ENCODE measurements at regions not wholly inside any gene's neighbourhood (a gene's known extent, or its start where the extent isn't known, plus 50 kb on each side); places are given as distances from the start of the nearest gene placed in this dataset.

DNA sequence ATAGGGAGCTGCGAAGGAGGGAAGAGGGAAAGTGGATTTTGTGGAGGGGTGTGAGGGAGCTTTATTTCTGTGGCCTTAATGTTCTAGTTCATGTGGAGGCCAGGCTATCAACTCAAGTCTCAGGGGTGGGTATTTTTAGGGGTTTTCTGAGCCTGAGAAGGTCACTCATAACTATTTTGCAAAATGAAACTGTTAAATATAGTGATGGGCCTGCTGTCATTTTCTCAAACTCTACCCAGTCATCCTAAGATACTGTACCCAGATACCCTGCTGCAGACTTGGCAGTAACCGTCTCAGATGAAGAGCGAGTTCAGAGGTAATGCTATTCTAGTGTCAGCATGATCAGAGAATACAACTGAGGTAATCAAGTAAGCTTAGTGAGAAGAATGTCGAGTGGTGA lies 545.0 kb upstream of the TBL1XR1 start:
- H3K9me3 ChIP-seq (ENCODE audit: control insufficient read depth in 1 of 2, insufficient read depth in 1 of 2, low read length in 2 of 2): no peaks in the 10 kb centered on the region
- intact Hi-C loops (cut with DNase I, micrococcal nuclease): no loop called here
- Mint-ChIP-seq H3K9me3 (no peaks in the 10 kb centered on the region), H3K27me3 (no peaks in the 10 kb centered on the region), H3K4me3 (no peak overlapping the region), H3K4me1 (ENCODE audit: low read depth) (no peaks in the 10 kb centered on the region), H3K27ac (no peak overlapping the region), H3K36me3 (ENCODE audit: low read depth) (no peaks in the 10 kb centered on the region)
- no peak overlapping the region for H3K27ac ChIP-seq (ENCODE audit: low read depth in 1 of 2, low read length in 2 of 2)
- no peak overlapping the region for H3K4me3 ChIP-seq (ENCODE audit: low read length)
- ChIA-PET CTCF (interaction anchor here (1.3 kb wide), 1 partner anchor 20 kb away, joined by 3 read pairs; no protein-coding TSS in a partner anchor), POLR2A (interaction anchor here (1.2 kb wide), 1 partner anchor 11 kb away, joined by 3 read pairs; no protein-coding TSS in a partner anchor)
- H3K36me3 ChIP-seq (ENCODE audit: insufficient read depth, low read length): no peaks in the 10 kb centered on the region
- no peak for ATAC-seq (ENCODE audit: poor library complexity)
- TF ChIP-seq, protein P1, sequence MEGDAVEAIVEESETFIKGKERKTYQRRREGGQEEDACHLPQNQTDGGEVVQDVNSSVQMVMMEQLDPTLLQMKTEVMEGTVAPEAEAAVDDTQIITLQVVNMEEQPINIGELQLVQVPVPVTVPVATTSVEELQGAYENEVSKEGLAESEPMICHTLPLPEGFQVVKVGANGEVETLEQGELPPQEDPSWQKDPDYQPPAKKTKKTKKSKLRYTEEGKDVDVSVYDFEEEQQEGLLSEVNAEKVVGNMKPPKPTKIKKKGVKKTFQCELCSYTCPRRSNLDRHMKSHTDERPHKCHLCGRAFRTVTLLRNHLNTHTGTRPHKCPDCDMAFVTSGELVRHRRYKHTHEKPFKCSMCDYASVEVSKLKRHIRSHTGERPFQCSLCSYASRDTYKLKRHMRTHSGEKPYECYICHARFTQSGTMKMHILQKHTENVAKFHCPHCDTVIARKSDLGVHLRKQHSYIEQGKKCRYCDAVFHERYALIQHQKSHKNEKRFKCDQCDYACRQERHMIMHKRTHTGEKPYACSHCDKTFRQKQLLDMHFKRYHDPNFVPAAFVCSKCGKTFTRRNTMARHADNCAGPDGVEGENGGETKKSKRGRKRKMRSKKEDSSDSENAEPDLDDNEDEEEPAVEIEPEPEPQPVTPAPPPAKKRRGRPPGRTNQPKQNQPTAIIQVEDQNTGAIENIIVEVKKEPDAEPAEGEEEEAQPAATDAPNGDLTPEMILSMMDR (IDR thresholded peaks at IDR 0.05): no peak
- no peaks in the 10 kb centered on the region for H3K4me1 ChIP-seq (ENCODE audit: insufficient read depth, low read length)
- DNase-seq: no peak
- H3K27me3 ChIP-seq (ENCODE audit: control insufficient read depth in 1 of 2, insufficient read depth in 2 of 2, low read length in 2 of 2): no peaks in the 10 kb centered on the region

- Mint-ChIP-seq H3K9me3 (no peaks in the 10 kb centered on the region), H3K27ac (no peak overlapping the region), H3K4me3 (no peak overlapping the region), H3K27me3 (no peaks in the 10 kb centered on the region), H3K4me1 (ENCODE audit: low read depth) (no peaks in the 10 kb centered on the region), H3K36me3 (ENCODE audit: low read depth) (no peaks in the 10 kb centered on the region)
- ChIA-PET POLR2A (no interaction called here), CTCF (no interaction called here)
- Histone ChIP-seq H3K4me3 (ENCODE audit: low read length) (no peak overlapping the region), H3K36me3 (ENCODE audit: insufficient read depth, low read length) (no peaks in the 10 kb centered on the region), H3K27ac (ENCODE audit: low read depth in 1 of 2, low read length in 2 of 2) (no peak overlapping the region), H3K9me3 (ENCODE audit: control insufficient read depth in 1 of 2, insufficient read depth in 1 of 2, low read length in 2 of 2) (no peaks in the 10 kb centered on the region), H3K4me1 (ENCODE audit: insufficient read depth, low read length) (no peaks in the 10 kb centered on the region), H3K27me3 (ENCODE audit: control insufficient read depth in 1 of 2, insufficient read depth in 2 of 2, low read length in 2 of 2) (no peaks in the 10 kb centered on the region)
- ATAC-seq (ENCODE audit: poor library complexity) (no peak), DNase-seq (no peak)
- TF ChIP-seq, protein P1 (IDR thresholded peaks at IDR 0.05): no peak
- intact Hi-C loops (cut with DNase I, micrococcal nuclease): no loop called here
Measured at GRCh38 chr3:177743173-177743890, 546.0 kb upstream of the TBL1XR1 start.

DNA sequence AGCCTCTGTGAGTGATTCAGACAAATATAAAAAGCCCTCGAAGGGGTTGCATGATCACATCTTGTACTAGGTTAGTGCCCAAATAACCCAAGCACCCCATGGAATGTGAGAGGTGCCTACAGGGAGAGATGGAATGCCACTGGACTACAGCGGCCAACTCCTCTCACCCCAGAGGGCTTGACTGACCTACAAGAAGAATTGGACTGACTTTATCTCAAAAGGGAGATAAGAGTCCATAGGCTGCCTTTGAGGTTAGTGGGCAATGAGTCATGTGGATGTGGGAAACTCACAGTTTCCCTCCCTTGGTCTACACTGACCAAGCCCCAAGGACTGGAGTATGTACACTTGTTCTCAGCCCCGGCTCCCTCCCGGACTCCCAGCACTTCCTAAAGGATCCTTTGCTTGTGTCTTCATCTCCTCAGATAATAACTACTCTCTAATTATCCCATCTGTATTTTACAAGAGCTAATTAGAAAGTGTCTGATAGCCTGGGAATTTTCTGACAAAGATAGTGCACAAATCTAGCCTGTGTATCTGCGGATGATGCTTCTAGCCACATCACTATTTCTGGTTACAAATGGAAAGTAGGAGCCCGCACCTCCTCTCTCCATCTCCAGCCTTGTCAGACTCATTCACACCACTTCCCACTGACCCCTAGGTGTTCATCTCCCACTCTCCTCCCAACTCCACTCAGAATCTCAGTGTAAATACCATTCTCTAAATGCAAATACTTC lies 547.8 kb upstream of the TBL1XR1 start:
- no peaks in the 10 kb centered on the region for H3K9me3 Mint-ChIP-seq
- no peak overlapping the region for H3K4me3 Mint-ChIP-seq
- no peak overlapping the region for H3K27ac ChIP-seq (ENCODE audit: low read depth in 1 of 2, low read length in 2 of 2)
- CTCF ChIA-PET: no interaction called here
- H3K4me1 Mint-ChIP-seq (ENCODE audit: low read depth): no peaks in the 10 kb centered on the region
- no peak overlapping the region for H3K27ac Mint-ChIP-seq
- no peak overlapping the region for H3K4me3 ChIP-seq (ENCODE audit: low read length)
- H3K4me1 ChIP-seq (ENCODE audit: insufficient read depth, low read length): no peaks in the 10 kb centered on the region
- H3K9me3 ChIP-seq (ENCODE audit: control insufficient read depth in 1 of 2, insufficient read depth in 1 of 2, low read length in 2 of 2): no peaks in the 10 kb centered on the region
- POLR2A ChIA-PET: no interaction called here
- no peaks in the 10 kb centered on the region for H3K27me3 ChIP-seq (ENCODE audit: control insufficient read depth in 1 of 2, insufficient read depth in 2 of 2, low read length in 2 of 2)
- TF ChIP-seq, protein P1 (IDR thresholded peaks at IDR 0.05): no peak
- DNase-seq (no peak), ATAC-seq (ENCODE audit: poor library complexity) (no peak)
- H3K36me3 ChIP-seq (ENCODE audit: insufficient read depth, low read length): no peaks in the 10 kb centered on the region
- H3K36me3 Mint-ChIP-seq (ENCODE audit: low read depth): no peaks in the 10 kb centered on the region
- H3K27me3 Mint-ChIP-seq: no peaks in the 10 kb centered on the region
- intact Hi-C loops (cut with DNase I, micrococcal nuclease): no loop called here
